ENCODE measurements at regions not wholly inside any gene's neighbourhood (a gene's known extent, or its start where the extent isn't known, plus 50 kb on each side); places are given as distances from the start of the nearest gene placed in this dataset.

- ChIA-PET CTCF (ENCODE audit: low intra/inter-chr PET ratio) (no interaction called here), POLR2A (interaction anchor here (0.7 kb wide), 1 partner anchor 63 kb away, joined by 3 read pairs; no protein-coding TSS in a partner anchor)
- Histone ChIP-seq H3K4me3 (no peak overlapping the region), H3K9ac (ENCODE audit: insufficient read depth in 1 of 2, low read depth in 2 of 2, low read length in 2 of 2) (no peak overlapping the region), H3K4me2 (ENCODE audit: insufficient read depth, low read length) (no peak overlapping the region), H4K20me1 (replicated peaks; ENCODE audit: control insufficient read depth, insufficient read depth, low read length) (no peaks in the 10 kb centered on the region; the same call in 1 of the 2 replicates), H2AFZ (ENCODE audit: low read depth, low read length) (no peak overlapping the region), H3K9me3 (replicated peaks; ENCODE audit: control insufficient read depth, insufficient read depth, low read depth, low read length) (no peaks in the 10 kb centered on the region), H3K9me1 (ENCODE audit: control insufficient read depth, insufficient read depth, low read length) (no peaks in the 10 kb centered on the region), H3K36me3 (ENCODE audit: control insufficient read depth, insufficient read depth, low read length) (no peaks in the 10 kb centered on the region), H3K4me1 (replicated peaks in 1 of 2; ENCODE audit: control insufficient read depth in 2 of 2, insufficient read depth in 2 of 2, low read length in 2 of 2) (no peaks in the 10 kb centered on the region), H3K27me3 (ENCODE audit: control insufficient read depth in 2 of 2, insufficient read depth in 2 of 2, low read length in 2 of 2) (no peaks in the 10 kb centered on the region), H3K79me2 (ENCODE audit: control insufficient read depth, insufficient read depth, low read length) (no peaks in the 10 kb centered on the region), H3K27ac (ENCODE audit: extremely low read depth, low read depth, low read length) (no peak overlapping the region)
- in situ Hi-C loops (cut with MboI): no loop called here
- no peak for FAIRE-seq
- TF ChIP-seq ZNF766 (CRISPR knock-in tag; conservative IDR thresholded peaks at IDR 0.05) (no peak), ZNF518B (CRISPR knock-in tag; IDR thresholded peaks at IDR 0.05) (no peak), SMARCA4 (IDR thresholded peaks at IDR 0.05) (no peak), RUNX1 (IDR thresholded peaks at IDR 0.05; ENCODE audit: low read depth) (no peak), POLR2A (conservative IDR thresholded peaks at IDR 0.05) (no peak)
- BruUV-seq (replicated peaks): no TSS peak
- intact Hi-C loops (cut with micrococcal nuclease): no loop called here
- no peak for ATAC-seq
- 2% methylated on average over 5 of the region's 5 CpGs for WGBS (ENCODE audit: insufficient coverage, low coverage, missing lambda C conversion rate)
- no peak for DNase-seq (ENCODE audit: extremely low read depth in 1 of 4, low spot score in 3 of 4)
Observed at GRCh38 chr12:114272605-114273004, 133.3 kb downstream of the TBX5 start.
